HEK293 (cell line): ENCODE measurements at regions not wholly inside any gene's neighbourhood (a gene's known extent, or its start where the extent isn't known, plus 50 kb on each side); places are given as distances from the start of the nearest gene placed in this dataset.

Source experiments
- CTCF ChIA-PET: fragments of 350-600 bp; formaldehyde crosslinking; extraction: SDS; loops from one replicate; lab custom pipeline; 2021; ENCODE audit warnings: antibody characterized with exemption; lab: Yijun Ruan, JAX
- POLR2A ChIA-PET: fragments of 300-600 bp; formaldehyde crosslinking; extraction: SDS; loops from one replicate; lab custom pipeline; 2020; ENCODE audit warnings: antibody characterized with exemption, inconsistent platforms; lab: Yijun Ruan, JAX
- H3K27ac ChIP-seq: fragments of 200-500 bp; sonication (Bioruptor generic); 2 replicates; pipeline ENCODE4 v1.5.1; 2014; ENCODE audit warnings: low read depth, low read length, control low read depth, inconsistent platforms; ENCODE audit errors: extremely low read depth
- H3K36me3 ChIP-seq, 2 experiments: fragments of 200-500 bp in 1 of 2; sonication (Bioruptor generic) in 1 of 2; 1 replicate in 1 of 2; 2 replicates in 1 of 2; pipeline ENCODE4 v1.5.1; 2014 to 2017; ENCODE audit warnings: inconsistent platforms in 2 of 2, low read length in 2 of 2; ENCODE audit not compliant: control insufficient read depth in 2 of 2, insufficient read depth in 1 of 2
- H3K4me1 ChIP-seq: fragments of 200-500 bp; sonication (Bioruptor generic); 2 replicates; pipeline ENCODE4 v1.5.1; 2014; ENCODE audit warnings: mild to moderate bottlenecking, low read length, inconsistent platforms; ENCODE audit not compliant: control insufficient read depth, insufficient read depth
- H3K4me3 ChIP-seq: 2 replicates; pipeline ENCODE4 v1.5.1; 2011; ENCODE audit warnings: low read depth, mild to moderate bottlenecking, control low read depth, low read length, moderate library complexity
- H3K9me3 ChIP-seq: fragments of 200-500 bp; sonication (Bioruptor generic); 2 replicates; pipeline ENCODE4 v1.5.1; 2014; ENCODE audit warnings: low read depth, low read length, inconsistent platforms; ENCODE audit not compliant: control insufficient read depth, insufficient read depth
- BCL11B ChIP-seq: fragments of 450-650 bp; formaldehyde crosslinking; IDR thresholded peaks from 2 replicates; pipeline ENCODE4 v1.5.1; 2016; ENCODE audit warnings: low read depth, missing biosample characterization, missing genetic modification characterization
- ELK4 ChIP-seq: IDR thresholded peaks from 2 replicates; pipeline ENCODE4 v1.6.1; 2011; ENCODE audit warnings: mild to moderate bottlenecking, low read depth, low read length, borderline replicate concordance
- GFI1B ChIP-seq: fragments of 450-650 bp; formaldehyde crosslinking; IDR thresholded peaks from 2 replicates; pipeline ENCODE4 v1.5.1; 2016; ENCODE audit warnings: missing biosample characterization, missing genetic modification characterization
- IKZF3 ChIP-seq: fragments of 450-650 bp; IDR thresholded peaks from 2 replicates; pipeline ENCODE4 v1.5.0; 2018; ENCODE audit warnings: missing biosample characterization, mild to moderate bottlenecking, missing genetic modification characterization, moderate library complexity
- KLF10 ChIP-seq: fragments of 450-650 bp; IDR thresholded peaks from 2 replicates; pipeline ENCODE4 v1.5.1; 2018; ENCODE audit warnings: missing biosample characterization, mild to moderate bottlenecking, missing genetic modification characterization
- MYNN ChIP-seq: fragments of 450-650 bp; formaldehyde crosslinking; IDR thresholded peaks from 2 replicates; pipeline ENCODE4 v1.5.1; 2016; ENCODE audit warnings: missing biosample characterization, missing genetic modification characterization, borderline replicate concordance
- SALL2 ChIP-seq: fragments of 450-650 bp; formaldehyde crosslinking; IDR thresholded peaks from 2 replicates; pipeline ENCODE4 v1.5.0; 2017; ENCODE audit warnings: missing biosample characterization, mild to moderate bottlenecking, missing genetic modification characterization, borderline replicate concordance
- ZBTB44 ChIP-seq: fragments of 450-650 bp; IDR thresholded peaks from 2 replicates; pipeline ENCODE4 v1.5.1; 2018; ENCODE audit warnings: missing biosample characterization, mild to moderate bottlenecking, missing genetic modification characterization
- ZEB2 ChIP-seq: fragments of 450-650 bp; formaldehyde crosslinking; IDR thresholded peaks from 2 replicates; pipeline ENCODE4 v1.5.1; 2016; ENCODE audit warnings: missing biosample characterization, missing genetic modification characterization
- ZFP37 ChIP-seq: fragments of 450-650 bp; formaldehyde crosslinking; IDR thresholded peaks from 2 replicates; pipeline ENCODE4 v1.5.1; 2016; ENCODE audit warnings: missing biosample characterization, missing genetic modification characterization
- ZNF157 ChIP-seq: fragments of 450-650 bp; formaldehyde crosslinking; IDR thresholded peaks from 2 replicates; pipeline ENCODE4 v1.5.1; 2016; ENCODE audit warnings: missing biosample characterization, missing genetic modification characterization
- ZNF175 ChIP-seq: fragments of 450-650 bp; formaldehyde crosslinking; IDR thresholded peaks from 2 replicates; pipeline ENCODE4 v1.5.1; 2016; ENCODE audit warnings: missing biosample characterization, missing genetic modification characterization
- ZNF23 ChIP-seq: fragments of 450-650 bp; formaldehyde crosslinking; IDR thresholded peaks from 2 replicates; pipeline ENCODE4 v1.5.1; 2016; ENCODE audit warnings: missing biosample characterization, missing genetic modification characterization, borderline replicate concordance
- ZNF280D ChIP-seq: fragments of 450-650 bp; formaldehyde crosslinking; IDR thresholded peaks from 2 replicates; pipeline ENCODE4 v1.5.1; 2016; ENCODE audit warnings: missing biosample characterization, missing genetic modification characterization
- ZNF449 ChIP-seq: fragments of 450-650 bp; formaldehyde crosslinking; IDR thresholded peaks from 2 replicates; pipeline ENCODE4 v1.5.1; 2017; ENCODE audit warnings: missing biosample characterization, mild to moderate bottlenecking, missing genetic modification characterization, moderate library complexity
- ZNF510 ChIP-seq: fragments of 450-650 bp; formaldehyde crosslinking; IDR thresholded peaks from 2 replicates; pipeline ENCODE4 v1.5.1; 2018; ENCODE audit warnings: mild to moderate bottlenecking, missing genetic modification characterization, missing biosample characterization; ENCODE audit not compliant: insufficient replicate concordance
- ZNF513 ChIP-seq: fragments of 450-650 bp; IDR thresholded peaks from 2 replicates; pipeline ENCODE4 v1.5.1; 2018; ENCODE audit warnings: missing biosample characterization, missing genetic modification characterization
- ZNF530 ChIP-seq: fragments of 450-650 bp; formaldehyde crosslinking; IDR thresholded peaks from 2 replicates; pipeline ENCODE4 v1.5.1; 2016; ENCODE audit warnings: low read depth, missing biosample characterization, missing genetic modification characterization
- ZNF548 ChIP-seq: fragments of 450-650 bp; formaldehyde crosslinking; IDR thresholded peaks from 2 replicates; pipeline ENCODE4 v1.5.1; 2016; ENCODE audit warnings: missing biosample characterization, missing genetic modification characterization
- ZNF629 ChIP-seq: fragments of 450-650 bp; formaldehyde crosslinking; IDR thresholded peaks from 2 replicates; pipeline ENCODE4 v1.5.1; 2017; ENCODE audit warnings: missing biosample characterization, missing genetic modification characterization
- ZNF664 ChIP-seq: fragments of 450-650 bp; formaldehyde crosslinking; IDR thresholded peaks from 2 replicates; pipeline ENCODE4 v1.5.1; 2016; ENCODE audit warnings: missing biosample characterization, missing genetic modification characterization
- ZSCAN23 ChIP-seq: fragments of 450-650 bp; formaldehyde crosslinking; IDR thresholded peaks from 2 replicates; pipeline ENCODE4 v1.5.1; 2016; ENCODE audit warnings: missing biosample characterization, missing genetic modification characterization
- ZSCAN30 ChIP-seq: fragments of 450-650 bp; IDR thresholded peaks from 2 replicates; pipeline ENCODE4 v1.5.1; 2018; ENCODE audit warnings: missing biosample characterization, mild to moderate bottlenecking, missing genetic modification characterization, moderate library complexity
- ZSCAN4 ChIP-seq: fragments of 450-650 bp; formaldehyde crosslinking; IDR thresholded peaks from 2 replicates; pipeline ENCODE4 v1.5.1; 2017; ENCODE audit warnings: missing biosample characterization, missing genetic modification characterization

- no peaks in the 10 kb centered on the region for H3K4me1 ChIP-seq
- H3K27ac ChIP-seq = no peak overlapping the region
- CTCF ChIA-PET = no interaction called here
- no peak for TF ChIP-seq ZNF449 (tag by site-specific recombination)
- TF ChIP-seq ZNF530 (tag by site-specific recombination) = no peak
- TF ChIP-seq ZBTB44 (tag by site-specific recombination) = no peak
- no peak for TF ChIP-seq ZEB2 (tag by site-specific recombination)
- TF ChIP-seq ZNF157 (tag by site-specific recombination) = no peak
- no peak for TF ChIP-seq BCL11B (tag by site-specific recombination)
- TF ChIP-seq ZNF513 = no peak
- TF ChIP-seq ZNF629 (tag by site-specific recombination) = no peak
- no peak for TF ChIP-seq SALL2 (tag by site-specific recombination)
- no peak for TF ChIP-seq ZSCAN23 (tag by site-specific recombination)
- no peak for TF ChIP-seq GFI1B (tag by site-specific recombination)
- no peak for TF ChIP-seq ZFP37
- TF ChIP-seq IKZF3 (tag by site-specific recombination) = no peak
- no peak for TF ChIP-seq ZNF280D
- TF ChIP-seq KLF10 (tag by site-specific recombination) = no peak
- TF ChIP-seq ZNF175 (tag by site-specific recombination) = no peak
- H3K4me3 ChIP-seq = no peak overlapping the region
- no peaks in the 10 kb centered on the region for H3K36me3 ChIP-seq
- H3K9me3 ChIP-seq = no peaks in the 10 kb centered on the region
- POLR2A ChIA-PET = no interaction called here
These were observed 88.5 kb downstream of the ANKRD7 start for GRCh38 chr7:118312966-118313365.

GRCh38 chr7:118324790-118325449, 100.4 kb downstream of the ANKRD7 start:
- CTCF ChIA-PET = no interaction called here
- Histone ChIP-seq H3K4me1 (no peaks in the 10 kb centered on the region), H3K27ac (no peak overlapping the region), H3K9me3 (no peaks in the 10 kb centered on the region), H3K36me3 (no peaks in the 10 kb centered on the region), H3K4me3 (no peak overlapping the region)
- POLR2A ChIA-PET = no interaction called here
- TF ChIP-seq ZNF23 (tag by site-specific recombination) (no peak), ZSCAN4 (tag by site-specific recombination) (no peak), ZNF664 (tag by site-specific recombination) (no peak), ZNF548 (tag by site-specific recombination) (no peak), ZNF510 (tag by site-specific recombination) (no peak), MYNN (tag by site-specific recombination) (no peak), ZNF449 (tag by site-specific recombination) (no peak), ZSCAN30 (tag by site-specific recombination) (no peak), ELK4 (no peak)
